Bronchial epithelial cell (primary cell): ENCODE measurements at regions not wholly inside any gene's neighbourhood (a gene's known extent, or its start where the extent isn't known, plus 50 kb on each side); places are given as distances from the start of the nearest gene placed in this dataset.

ENCODE experiments used
- DNase-seq: peaks from one replicate; pipeline ENCODE4 v3.0.0-alpha.2; 2010; ENCODE audit warnings: low read depth
- FAIRE-seq: peaks from 2 replicates; lab custom pipeline; 2011; peaks lifted over from hg19 to GRCh38; lab: Jason Lieb, UNC
- H3K27me3 ChIP-seq: 2 replicates; pipeline ENCODE4 v1.5.1; 2011; ENCODE audit warnings: low read length; ENCODE audit not compliant: control insufficient read depth, insufficient read depth
- H3K36me3 ChIP-seq: 2 replicates; pipeline ENCODE4 v1.5.1; 2011; ENCODE audit warnings: low read length; ENCODE audit not compliant: control insufficient read depth, insufficient read depth
- H3K4me3 ChIP-seq: 2 replicates; pipeline ENCODE4 v1.5.1; 2011; ENCODE audit warnings: mild to moderate bottlenecking, low read depth, low read length, control low read depth
- CTCF ChIP-seq: IDR thresholded peaks from 2 replicates; pipeline ENCODE4 v1.5.1; 2011; ENCODE audit warnings: mild to moderate bottlenecking, moderate library complexity, low read length, control low read depth, inconsistent platforms; ENCODE audit not compliant: insufficient read depth, severe bottlenecking

- H3K4me3 ChIP-seq: no peak overlapping the region
- no peak for DNase-seq
- no peaks in the 10 kb centered on the region for H3K36me3 ChIP-seq
- FAIRE-seq: no peak
- TF ChIP-seq CTCF: no peak
- H3K27me3 ChIP-seq: no peaks in the 10 kb centered on the region
These were observed 210.3 kb downstream of the AMY1C start for GRCh38 chr1:103960045-103960444.

- H3K27me3 ChIP-seq: no peaks in the 10 kb centered on the region
- H3K36me3 ChIP-seq: no peaks in the 10 kb centered on the region
- H3K4me3 ChIP-seq: no peak overlapping the region
- no peak for TF ChIP-seq CTCF
- FAIRE-seq: no peak
- no peak for DNase-seq
These were observed 211.0 kb downstream of the AMY1C start for GRCh38 chr1:103960710-103961109.

GRCh38 chr1:103986792-103987191 lies 237.1 kb downstream of the AMY1C start:
- Histone ChIP-seq H3K36me3 (no peaks in the 10 kb centered on the region), H3K4me3 (no peak overlapping the region), H3K27me3 (no peaks in the 10 kb centered on the region)
- FAIRE-seq (no peak), DNase-seq (no peak)
- no peak for TF ChIP-seq CTCF

GRCh38 chr1:103997631-103998030 lies 247.9 kb downstream of the AMY1C start:
- H3K36me3 ChIP-seq: no peaks in the 10 kb centered on the region
- FAIRE-seq: no peak

GRCh38 chr1:104018922-104019674 lies 269.4 kb downstream of the AMY1C start:
- DNase-seq (no peak), FAIRE-seq (no peak)
- Histone ChIP-seq H3K36me3 (no peaks in the 10 kb centered on the region), H3K4me3 (no peak overlapping the region), H3K27me3 (no peaks in the 10 kb centered on the region)
- no peak for TF ChIP-seq CTCF

More at GRCh38 chr1:103997631-103998030, 247.9 kb downstream of the AMY1C start:
- DNase-seq: no peak
- TF ChIP-seq CTCF: no peak
- no peaks in the 10 kb centered on the region for H3K27me3 ChIP-seq
- H3K4me3 ChIP-seq: no peak overlapping the region

GRCh38 chr1:104019675-104020049 lies 270.0 kb downstream of the AMY1C start:
- no peak overlapping the region for H3K4me3 ChIP-seq
- no peaks in the 10 kb centered on the region for H3K27me3 ChIP-seq
- DNase-seq (no peak), FAIRE-seq (no peak)
- H3K36me3 ChIP-seq: no peaks in the 10 kb centered on the region
- no peak for TF ChIP-seq CTCF
